ENCODE measurements at regions not wholly inside any gene's neighbourhood (a gene's known extent, or its start where the extent isn't known, plus 50 kb on each side); places are given as distances from the start of the nearest gene placed in this dataset.
A peak's percentile ranks its signal among the peaks of the same experiment; 100 is the strongest.

- H3K4me1 Mint-ChIP-seq = peaks cover 55% of the 10 kb centered on the region
- H3K27ac Mint-ChIP-seq = no peak overlapping the region
- DNase-seq (ENCODE audit: low spot score) = no peak
- POLR2A ChIA-PET = no interaction called here
- no peaks in the 10 kb centered on the region for H3K36me3 Mint-ChIP-seq
- H3K9me3 Mint-ChIP-seq = no peaks in the 10 kb centered on the region
- CTCF ChIA-PET = no interaction called here
- peak overlapping the region; percentile 3; the same call in 1 of the 2 replicates for H3K4me3 Mint-ChIP-seq
- H3K27me3 Mint-ChIP-seq (ENCODE audit: low read depth) = peaks cover 49% of the 10 kb centered on the region
- no peak for TF ChIP-seq EMX1 (CRISPR knock-in tag; IDR thresholded peaks at IDR 0.05)
- TF ChIP-seq, protein P1, sequence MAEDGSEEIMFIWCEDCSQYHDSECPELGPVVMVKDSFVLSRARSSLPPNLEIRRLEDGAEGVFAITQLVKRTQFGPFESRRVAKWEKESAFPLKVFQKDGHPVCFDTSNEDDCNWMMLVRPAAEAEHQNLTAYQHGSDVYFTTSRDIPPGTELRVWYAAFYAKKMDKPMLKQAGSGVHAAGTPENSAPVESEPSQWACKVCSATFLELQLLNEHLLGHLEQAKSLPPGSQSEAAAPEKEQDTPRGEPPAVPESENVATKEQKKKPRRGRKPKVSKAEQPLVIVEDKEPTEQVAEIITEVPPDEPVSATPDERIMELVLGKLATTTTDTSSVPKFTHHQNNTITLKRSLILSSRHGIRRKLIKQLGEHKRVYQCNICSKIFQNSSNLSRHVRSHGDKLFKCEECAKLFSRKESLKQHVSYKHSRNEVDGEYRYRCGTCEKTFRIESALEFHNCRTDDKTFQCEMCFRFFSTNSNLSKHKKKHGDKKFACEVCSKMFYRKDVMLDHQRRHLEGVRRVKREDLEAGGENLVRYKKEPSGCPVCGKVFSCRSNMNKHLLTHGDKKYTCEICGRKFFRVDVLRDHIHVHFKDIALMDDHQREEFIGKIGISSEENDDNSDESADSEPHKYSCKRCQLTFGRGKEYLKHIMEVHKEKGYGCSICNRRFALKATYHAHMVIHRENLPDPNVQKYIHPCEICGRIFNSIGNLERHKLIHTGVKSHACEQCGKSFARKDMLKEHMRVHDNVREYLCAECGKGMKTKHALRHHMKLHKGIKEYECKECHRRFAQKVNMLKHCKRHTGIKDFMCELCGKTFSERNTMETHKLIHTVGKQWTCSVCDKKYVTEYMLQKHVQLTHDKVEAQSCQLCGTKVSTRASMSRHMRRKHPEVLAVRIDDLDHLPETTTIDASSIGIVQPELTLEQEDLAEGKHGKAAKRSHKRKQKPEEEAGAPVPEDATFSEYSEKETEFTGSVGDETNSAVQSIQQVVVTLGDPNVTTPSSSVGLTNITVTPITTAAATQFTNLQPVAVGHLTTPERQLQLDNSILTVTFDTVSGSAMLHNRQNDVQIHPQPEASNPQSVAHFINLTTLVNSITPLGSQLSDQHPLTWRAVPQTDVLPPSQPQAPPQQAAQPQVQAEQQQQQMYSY (CRISPR knock-in tag; IDR thresholded peaks at IDR 0.05) = no peak
- no peak for TF ChIP-seq HMGXB4 (CRISPR knock-in tag; IDR thresholded peaks at IDR 0.05)
- TF ChIP-seq ATF1 (CRISPR knock-in tag; IDR thresholded peaks at IDR 0.05) = no peak
- no peak for TF ChIP-seq AFF4 (CRISPR knock-in tag; IDR thresholded peaks at IDR 0.05; ENCODE audit: borderline replicate concordance)
- no peak for TF ChIP-seq SP1 (CRISPR knock-in tag; conservative IDR thresholded peaks at IDR 0.05)
- no peak for TF ChIP-seq HMGA2 (CRISPR knock-in tag; IDR thresholded peaks at IDR 0.05)
- no peak for TF ChIP-seq MXD4 (CRISPR knock-in tag; IDR thresholded peaks at IDR 0.05; ENCODE audit: borderline replicate concordance)
- no peak for TF ChIP-seq NR1H2 (CRISPR knock-in tag; IDR thresholded peaks at IDR 0.05)
- TF ChIP-seq ESRRA (CRISPR knock-in tag; IDR thresholded peaks at IDR 0.05; ENCODE audit: borderline replicate concordance) = no peak
- TF ChIP-seq ATF3 (CRISPR knock-in tag; conservative IDR thresholded peaks at IDR 0.05) = no peak
- no peak for TF ChIP-seq SMAD3 (CRISPR knock-in tag; IDR thresholded peaks at IDR 0.05; ENCODE audit: borderline replicate concordance)
- TF ChIP-seq, protein P2, sequence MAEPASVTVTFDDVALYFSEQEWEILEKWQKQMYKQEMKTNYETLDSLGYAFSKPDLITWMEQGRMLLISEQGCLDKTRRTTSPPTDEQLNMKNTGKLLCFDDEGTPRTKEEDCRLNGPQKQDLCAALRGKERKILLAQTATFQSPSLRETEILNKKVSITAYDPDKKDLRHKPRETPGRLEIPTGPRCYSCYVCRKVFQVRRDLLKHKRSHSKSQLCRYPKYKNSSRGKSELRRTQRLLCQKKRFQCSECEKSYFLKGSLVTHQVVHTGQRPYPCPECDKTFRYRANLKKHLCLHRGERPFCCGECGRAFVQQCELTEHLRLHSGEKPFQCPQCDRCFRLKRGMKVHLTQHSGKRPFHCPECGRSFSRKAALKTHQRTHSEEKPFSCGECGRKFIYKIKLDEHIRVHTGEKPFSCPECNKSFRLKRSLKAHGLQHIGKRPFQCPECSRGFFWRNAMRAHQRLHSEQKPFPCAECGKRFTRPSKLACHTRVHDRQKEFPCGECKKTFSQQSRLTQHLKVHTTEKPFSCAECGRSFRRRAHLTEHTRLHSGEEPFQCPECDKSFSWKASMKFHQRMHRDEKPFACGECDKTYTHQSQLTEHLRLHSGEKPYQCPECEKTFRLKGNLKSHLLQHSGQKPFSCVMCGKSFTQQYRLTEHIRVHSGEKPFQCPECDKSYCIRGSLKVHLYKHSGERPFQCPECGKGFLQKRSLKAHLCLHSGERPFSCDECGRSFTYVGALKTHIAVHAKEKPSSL (CRISPR knock-in tag; conservative IDR thresholded peaks at IDR 0.05) = no peak
- TF ChIP-seq OVOL2 (CRISPR knock-in tag; IDR thresholded peaks at IDR 0.05; ENCODE audit: borderline replicate concordance) = no peak
- no peak for TF ChIP-seq SMAD4 (CRISPR knock-in tag; IDR thresholded peaks at IDR 0.05)
- TF ChIP-seq, protein P3, sequence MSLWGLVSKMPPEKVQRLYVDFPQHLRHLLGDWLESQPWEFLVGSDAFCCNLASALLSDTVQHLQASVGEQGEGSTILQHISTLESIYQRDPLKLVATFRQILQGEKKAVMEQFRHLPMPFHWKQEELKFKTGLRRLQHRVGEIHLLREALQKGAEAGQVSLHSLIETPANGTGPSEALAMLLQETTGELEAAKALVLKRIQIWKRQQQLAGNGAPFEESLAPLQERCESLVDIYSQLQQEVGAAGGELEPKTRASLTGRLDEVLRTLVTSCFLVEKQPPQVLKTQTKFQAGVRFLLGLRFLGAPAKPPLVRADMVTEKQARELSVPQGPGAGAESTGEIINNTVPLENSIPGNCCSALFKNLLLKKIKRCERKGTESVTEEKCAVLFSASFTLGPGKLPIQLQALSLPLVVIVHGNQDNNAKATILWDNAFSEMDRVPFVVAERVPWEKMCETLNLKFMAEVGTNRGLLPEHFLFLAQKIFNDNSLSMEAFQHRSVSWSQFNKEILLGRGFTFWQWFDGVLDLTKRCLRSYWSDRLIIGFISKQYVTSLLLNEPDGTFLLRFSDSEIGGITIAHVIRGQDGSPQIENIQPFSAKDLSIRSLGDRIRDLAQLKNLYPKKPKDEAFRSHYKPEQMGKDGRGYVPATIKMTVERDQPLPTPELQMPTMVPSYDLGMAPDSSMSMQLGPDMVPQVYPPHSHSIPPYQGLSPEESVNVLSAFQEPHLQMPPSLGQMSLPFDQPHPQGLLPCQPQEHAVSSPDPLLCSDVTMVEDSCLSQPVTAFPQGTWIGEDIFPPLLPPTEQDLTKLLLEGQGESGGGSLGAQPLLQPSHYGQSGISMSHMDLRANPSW (CRISPR knock-in tag; conservative IDR thresholded peaks at IDR 0.05; ENCODE audit: low read depth) = no peak
- no peak for TF ChIP-seq TEAD4 (CRISPR knock-in tag; IDR thresholded peaks at IDR 0.05)
- peak; percentile 77 for ATAC-seq
Measured at GRCh38 chr5:107772418-107773310, 101.9 kb upstream of the EFNA5 start.

All from WTC11 (cell line).